ENCODE measurements at regions not wholly inside any gene's neighbourhood (a gene's known extent, or its start where the extent isn't known, plus 50 kb on each side); places are given as distances from the start of the nearest gene placed in this dataset.

DNA sequence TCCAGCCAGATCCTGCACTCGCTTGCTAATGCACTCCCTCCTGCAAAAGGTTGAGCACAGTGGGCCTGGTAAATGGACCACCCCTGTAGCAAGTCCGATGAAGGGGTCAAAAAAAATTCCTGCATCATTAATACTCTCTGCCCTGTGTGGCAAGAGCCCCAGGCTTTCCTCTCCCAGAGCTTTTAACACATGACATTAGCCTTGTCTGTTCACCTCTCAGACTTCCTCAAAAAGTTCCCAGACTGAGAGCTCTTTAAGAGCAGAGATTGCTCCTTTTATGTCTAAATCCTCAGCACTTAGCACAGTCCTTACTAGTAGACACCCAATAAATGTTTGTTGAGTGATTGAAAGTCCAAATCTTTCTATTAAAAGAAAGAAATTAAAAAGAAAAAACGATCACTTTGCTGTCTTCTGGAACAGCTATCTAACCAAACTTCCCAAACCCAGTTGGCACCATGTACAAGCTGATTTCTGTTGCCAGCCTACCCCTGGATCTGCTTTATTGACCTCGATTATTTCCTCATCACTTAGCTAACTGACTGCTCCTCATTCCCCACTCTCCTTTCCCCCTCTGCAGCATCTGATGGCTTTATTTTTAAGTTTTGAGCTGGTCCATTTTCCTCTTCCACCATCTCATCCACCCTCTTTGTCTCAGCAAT is 209.8 kb downstream of the ENC1 start:
- H3K4me1 ChIP-seq (ENCODE audit: control insufficient read depth in 1 of 2, low read depth in 2 of 2): peaks cover 0 to 11% of the 10 kb centered on the region in 2 donors
- ATAC-seq (ENCODE audit: insufficient number of reproducible peaks, low FRiP score, low read depth): no peak
- no peaks in the 10 kb centered on the region for H3K36me3 ChIP-seq
- H3K27ac ChIP-seq: no peak overlapping the region
- TF ChIP-seq, protein P1, sequence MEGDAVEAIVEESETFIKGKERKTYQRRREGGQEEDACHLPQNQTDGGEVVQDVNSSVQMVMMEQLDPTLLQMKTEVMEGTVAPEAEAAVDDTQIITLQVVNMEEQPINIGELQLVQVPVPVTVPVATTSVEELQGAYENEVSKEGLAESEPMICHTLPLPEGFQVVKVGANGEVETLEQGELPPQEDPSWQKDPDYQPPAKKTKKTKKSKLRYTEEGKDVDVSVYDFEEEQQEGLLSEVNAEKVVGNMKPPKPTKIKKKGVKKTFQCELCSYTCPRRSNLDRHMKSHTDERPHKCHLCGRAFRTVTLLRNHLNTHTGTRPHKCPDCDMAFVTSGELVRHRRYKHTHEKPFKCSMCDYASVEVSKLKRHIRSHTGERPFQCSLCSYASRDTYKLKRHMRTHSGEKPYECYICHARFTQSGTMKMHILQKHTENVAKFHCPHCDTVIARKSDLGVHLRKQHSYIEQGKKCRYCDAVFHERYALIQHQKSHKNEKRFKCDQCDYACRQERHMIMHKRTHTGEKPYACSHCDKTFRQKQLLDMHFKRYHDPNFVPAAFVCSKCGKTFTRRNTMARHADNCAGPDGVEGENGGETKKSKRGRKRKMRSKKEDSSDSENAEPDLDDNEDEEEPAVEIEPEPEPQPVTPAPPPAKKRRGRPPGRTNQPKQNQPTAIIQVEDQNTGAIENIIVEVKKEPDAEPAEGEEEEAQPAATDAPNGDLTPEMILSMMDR (IDR thresholded peaks at IDR 0.05): no peak
- DNase-seq (ENCODE audit: low spot score): no peak
- H3K4me3 ChIP-seq: no peak overlapping the region
- no peaks in the 10 kb centered on the region for H3K27me3 ChIP-seq (replicated peaks; ENCODE audit: insufficient read depth)
- no peaks in the 10 kb centered on the region for H3K9me3 ChIP-seq

DNA sequence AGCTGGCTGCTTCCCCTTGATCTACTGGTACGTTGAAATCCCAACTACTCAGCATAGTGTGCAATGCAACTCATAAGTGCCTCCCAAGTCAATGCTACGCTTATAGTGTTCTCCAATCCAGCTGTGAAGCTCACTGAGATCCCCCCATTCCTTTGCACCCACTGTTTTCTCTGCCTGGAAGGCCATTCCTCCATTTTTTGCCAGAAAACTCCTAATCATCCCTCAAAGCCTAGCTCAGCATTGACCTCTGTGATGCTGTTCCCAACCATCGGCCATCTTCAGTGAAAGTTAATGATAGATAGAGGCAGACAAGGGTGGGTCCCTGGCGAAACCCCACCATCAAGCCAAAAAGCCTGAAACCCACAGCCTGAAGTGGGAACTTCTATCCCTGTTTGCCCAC is 211.0 kb downstream of the ENC1 start:
- TF ChIP-seq, protein P1 (IDR thresholded peaks at IDR 0.05): no peak
- H3K4me1 ChIP-seq (ENCODE audit: control insufficient read depth in 1 of 2, low read depth in 2 of 2): peaks cover 0 to 11% of the 10 kb centered on the region in 2 donors
- H3K27me3 ChIP-seq (replicated peaks; ENCODE audit: insufficient read depth): no peaks in the 10 kb centered on the region
- H3K27ac ChIP-seq: no peak overlapping the region
- DNase-seq (ENCODE audit: low spot score) (no peak), ATAC-seq (ENCODE audit: insufficient number of reproducible peaks, low FRiP score, low read depth) (no peak)
- no peaks in the 10 kb centered on the region for H3K36me3 ChIP-seq
- H3K9me3 ChIP-seq: no peaks in the 10 kb centered on the region
- H3K4me3 ChIP-seq: no peak overlapping the region

DNA sequence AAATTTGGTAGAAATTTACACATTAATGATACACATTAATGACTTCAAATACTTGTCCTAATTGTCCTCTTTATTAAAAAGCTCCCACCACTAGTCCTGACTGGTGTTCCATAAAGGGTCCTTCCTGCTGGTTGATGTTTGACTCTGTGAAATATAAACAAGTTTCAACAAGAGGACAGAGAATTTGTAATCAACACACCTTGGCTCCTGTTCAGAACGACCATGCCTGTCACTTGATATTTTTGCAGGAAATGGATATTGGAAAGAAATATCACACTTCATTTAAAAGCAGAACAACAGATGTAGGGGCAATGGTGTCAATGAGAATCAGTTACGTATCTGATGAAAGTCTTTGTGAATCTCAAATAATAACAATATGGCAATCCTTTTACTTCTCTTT is 211.7 kb downstream of the ENC1 start:
- H3K27ac ChIP-seq: no peak overlapping the region
- H3K4me1 ChIP-seq (ENCODE audit: control insufficient read depth in 1 of 2, low read depth in 2 of 2): peaks cover 0 to 7% of the 10 kb centered on the region in 2 donors
- H3K4me3 ChIP-seq: no peak overlapping the region
- TF ChIP-seq, protein P1 (IDR thresholded peaks at IDR 0.05): no peak
- no peaks in the 10 kb centered on the region for H3K27me3 ChIP-seq (replicated peaks; ENCODE audit: insufficient read depth)
- no peaks in the 10 kb centered on the region for H3K9me3 ChIP-seq
- no peaks in the 10 kb centered on the region for H3K36me3 ChIP-seq
- DNase-seq (ENCODE audit: low spot score) (no peak), ATAC-seq (ENCODE audit: insufficient number of reproducible peaks, low FRiP score, low read depth) (no peak)

DNA sequence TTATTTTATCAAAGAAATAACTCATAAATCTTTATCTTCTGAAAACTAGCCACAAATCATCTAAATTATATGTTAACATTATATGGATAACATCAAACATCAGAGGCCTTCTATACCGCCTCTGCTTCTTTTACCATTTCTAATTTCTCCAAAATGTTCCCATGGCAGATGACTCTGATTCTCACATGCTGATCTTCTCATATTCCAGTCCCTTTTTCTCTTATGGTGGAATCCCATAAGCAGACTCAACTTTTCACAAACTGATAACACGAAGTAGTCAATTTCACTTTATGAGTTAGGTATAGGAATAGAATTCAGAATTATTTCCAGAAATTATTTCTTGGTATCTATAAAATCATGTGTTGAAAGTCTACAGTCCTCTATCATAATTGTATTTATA is 212.3 kb downstream of the ENC1 start:
- TF ChIP-seq, protein P1 (IDR thresholded peaks at IDR 0.05): no peak
- DNase-seq (ENCODE audit: low spot score): no peak
- Histone ChIP-seq H3K4me1 (ENCODE audit: control insufficient read depth in 1 of 2, low read depth in 2 of 2) (peaks cover 0 to under 1% of the 10 kb centered on the region in 2 donors), H3K27me3 (replicated peaks; ENCODE audit: insufficient read depth) (no peaks in the 10 kb centered on the region), H3K36me3 (no peaks in the 10 kb centered on the region), H3K4me3 (no peak overlapping the region), H3K9me3 (no peaks in the 10 kb centered on the region), H3K27ac (no peak overlapping the region)
- no peak for ATAC-seq (ENCODE audit: insufficient number of reproducible peaks, low FRiP score, low read depth)

DNA sequence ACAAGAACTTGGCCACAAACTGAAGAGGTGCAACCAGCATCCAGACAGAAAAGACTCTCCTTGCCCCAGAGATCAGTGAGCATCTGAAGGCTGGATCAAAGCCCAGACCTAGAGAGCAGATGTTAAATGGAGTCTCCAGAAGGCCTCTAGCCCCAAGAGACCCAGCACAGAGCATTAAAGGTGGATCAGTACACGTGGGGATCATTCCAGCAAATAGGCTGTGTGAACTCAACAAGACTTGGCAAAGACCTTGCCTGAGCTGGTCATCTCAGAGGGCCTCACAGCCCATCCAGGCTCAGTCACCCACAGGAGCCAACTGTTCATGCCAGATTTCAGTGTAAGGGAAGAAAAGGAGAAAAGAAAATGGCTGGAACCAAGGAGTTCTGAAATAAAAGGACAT is 214.0 kb downstream of the ENC1 start:
- no peak for ATAC-seq (ENCODE audit: insufficient number of reproducible peaks, low FRiP score, low read depth)
- Histone ChIP-seq H3K27ac (no peak overlapping the region), H3K36me3 (no peaks in the 10 kb centered on the region), H3K4me1 (ENCODE audit: control insufficient read depth in 1 of 2, low read depth in 2 of 2) (no peaks in the 10 kb centered on the region), H3K9me3 (no peaks in the 10 kb centered on the region), H3K4me3 (no peak overlapping the region), H3K27me3 (replicated peaks; ENCODE audit: insufficient read depth) (no peaks in the 10 kb centered on the region)
- no peak for DNase-seq (ENCODE audit: low spot score)
- TF ChIP-seq, protein P1 (IDR thresholded peaks at IDR 0.05): no peak

Measured in thoracic aorta (tissue), 2 donors.